Coronary artery (tissue), 2 donors: ENCODE measurements at regions not wholly inside any gene's neighbourhood (a gene's known extent, or its start where the extent isn't known, plus 50 kb on each side); places are given as distances from the start of the nearest gene placed in this dataset.

Experiments
- DNase-seq: peaks from one replicate; pipeline ENCODE4 v3.0.0-alpha.2; 2017; ENCODE audit warnings: low spot score
- H3K27ac ChIP-seq, 2 donors: fragments of 200-600 bp; sonication (generic); one replicate each; pipeline ENCODE4 v1.5.1; 2016 to 2019
- H3K4me3 ChIP-seq: fragments of 200-600 bp; sonication (generic); 2 replicates; pipeline ENCODE4 v1.5.1; 2016; ENCODE audit warnings: mild to moderate bottlenecking, moderate library complexity
- CTCF ChIP-seq: fragments of 200-600 bp; sonication (generic); IDR thresholded peaks from one replicate; pipeline ENCODE4 v1.5.1; 2019; ENCODE audit warnings: antibody characterized with exemption

DNA sequence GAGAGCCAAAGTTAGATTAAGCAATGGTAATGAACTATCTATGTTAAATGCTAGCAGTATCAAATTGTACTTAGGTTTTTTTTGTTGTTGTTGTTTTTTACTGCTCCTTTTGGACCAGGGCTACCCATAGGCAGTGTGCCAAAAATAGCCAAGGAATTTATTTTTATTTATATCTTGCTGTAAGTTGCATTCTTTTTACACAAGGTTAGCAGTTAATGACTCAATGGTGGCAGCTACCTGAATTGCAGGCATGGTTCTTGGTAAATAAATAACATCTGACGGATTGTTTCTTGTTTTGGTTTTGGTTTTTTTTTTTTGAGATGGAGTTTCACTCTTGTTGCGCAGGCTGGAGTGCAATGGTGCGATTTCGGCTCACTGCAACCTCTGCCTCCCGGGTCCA lies 194.8 kb upstream of the TSC22D1 start:
- Histone ChIP-seq H3K4me3 (no peak overlapping the region), H3K27ac (no peak overlapping the region)
- DNase-seq = no peak
- no peak for TF ChIP-seq CTCF

- Histone ChIP-seq H3K4me3 (no peak overlapping the region), H3K27ac (peak overlapping the region in 1 of 2 donors; percentile 7)
- no peak for DNase-seq
- TF ChIP-seq CTCF = no peak
Measured at GRCh38 chr13:44769686-44770085, 193.6 kb upstream of the TSC22D1 start.

GRCh38 chr13:44768775-44769581 lies 192.8 kb upstream of the TSC22D1 start:
- DNase-seq = no peak
- Histone ChIP-seq H3K27ac (peak overlapping the region in 1 of 2 donors; percentile 9), H3K4me3 (no peak overlapping the region)
- no peak for TF ChIP-seq CTCF

- DNase-seq = no peak
- Histone ChIP-seq H3K27ac (no peak overlapping the region), H3K4me3 (no peak overlapping the region)
- no peak for TF ChIP-seq CTCF
Measured at GRCh38 chr13:44768239-44768638, 192.1 kb upstream of the TSC22D1 start.

GRCh38 chr13:44765001-44765471 lies 188.9 kb upstream of the TSC22D1 start:
- TF ChIP-seq CTCF = no peak
- H3K4me3 ChIP-seq = no peak overlapping the region
- DNase-seq = no peak
- no peak overlapping the region for H3K27ac ChIP-seq

- DNase-seq = no peak
- Histone ChIP-seq H3K27ac (no peak overlapping the region), H3K4me3 (no peak overlapping the region)
- no peak for TF ChIP-seq CTCF
Measured at GRCh38 chr13:44764302-44764692, 188.2 kb upstream of the TSC22D1 start.
